K562 (cell line): ENCODE measurements at regions not wholly inside any gene's neighbourhood (a gene's known extent, or its start where the extent isn't known, plus 50 kb on each side); places are given as distances from the start of the nearest gene placed in this dataset.

ENCODE experiments used
- ATAC-seq: fragments of 200-7000 bp; cut with Tn5 transposase; 3 replicates; pipeline ENCODE4 v1.9.1; 2020; ENCODE audit warnings: moderate library complexity
- BruUV-seq: library from RNA; stranded (reverse); fragments of 400-500 nt; replicated peaks from 2 replicates; lab custom pipeline; 2021; lab: Mats Ljungman, UMichigan
- CTCF ChIA-PET: fragments of 300-600 bp; formaldehyde crosslinking; extraction: SDS; loops from one replicate; lab custom pipeline; 2021; ENCODE audit warnings: low intra/inter-chr PET ratio; lab: Yijun Ruan, JAX
- POLR2A ChIA-PET: fragments of 300-600, 350-650 bp; sonication (Branson Sonifier 250); formaldehyde crosslinking; extraction: SDS; loops from one replicate; lab custom pipeline; 2021; ENCODE audit warnings: antibody characterized with exemption, inconsistent platforms; lab: Yijun Ruan, JAX
- DNase-seq, 4 experiments: peaks; one replicate each; pipeline versions ENCODE4 v3.0.0 to v3.0.0-alpha.2; 2011 to 2018; ENCODE audit warnings: low spot score in 3 of 4, mixed read lengths in 3 of 4; ENCODE audit errors: extremely low read depth in 1 of 4
- FAIRE-seq: peaks from 2 replicates; lab custom pipeline; 2011; peaks lifted over from hg19 to GRCh38; lab: Jason Lieb, UNC
- H2AFZ ChIP-seq: 2 replicates; pipeline ENCODE4 v1.6.0; 2011; ENCODE audit warnings: low read depth, low read length, control low read depth, inconsistent platforms
- H3K27ac ChIP-seq: fragments of 200-600 bp; 3 replicates; pipeline ENCODE4 v1.8.0; 2011; ENCODE audit warnings: low read depth, mild to moderate bottlenecking, control low read depth, inconsistent platforms, low read length, moderate library complexity, mixed read lengths; ENCODE audit errors: extremely low read depth
- H3K27me3 ChIP-seq, 2 experiments: fragments of 300-600 bp in 1 of 2; 2 replicates in 1 of 2; 3 replicates in 1 of 2; pipeline versions ENCODE4 v1.6.0 to v1.8.0; 2011; ENCODE audit warnings: inconsistent platforms in 2 of 2, low read length in 2 of 2, mild to moderate bottlenecking in 1 of 2, mixed read lengths in 1 of 2, moderate library complexity in 1 of 2; ENCODE audit not compliant: control insufficient read depth in 2 of 2, insufficient read depth in 2 of 2
- H3K36me3 ChIP-seq: fragments of 300-600 bp; 3 replicates; pipeline ENCODE4 v1.8.0; 2011; ENCODE audit warnings: mild to moderate bottlenecking, low read length, inconsistent platforms; ENCODE audit not compliant: control insufficient read depth, insufficient read depth
- H3K4me1 ChIP-seq, 2 experiments: fragments of 200-600 bp in 1 of 2; replicated peaks in 1 of 2; 2 replicates in 1 of 2; 3 replicates in 1 of 2; pipeline versions ENCODE4 v1.5.1 to v1.8.0; 2011; ENCODE audit warnings: inconsistent platforms in 2 of 2, low read length in 2 of 2, mild to moderate bottlenecking in 1 of 2, mixed read lengths in 1 of 2, moderate library complexity in 1 of 2; ENCODE audit not compliant: control insufficient read depth in 2 of 2, insufficient read depth in 2 of 2
- H3K4me2 ChIP-seq: 2 replicates; pipeline ENCODE4 v1.6.1; 2011; ENCODE audit warnings: low read length, control low read depth, inconsistent platforms, mixed read lengths; ENCODE audit not compliant: insufficient read depth
- H3K4me3 ChIP-seq: fragments of 200-600 bp; sonication (generic), shearing (Covaris generic); 2 replicates; pipeline ENCODE4 v1.5.1; 2016; ENCODE audit warnings: control low read depth, inconsistent platforms
- H3K79me2 ChIP-seq: fragments of 200-600 bp; 3 replicates; pipeline ENCODE4 v1.8.0; 2011; ENCODE audit warnings: low read length, inconsistent platforms; ENCODE audit not compliant: control insufficient read depth, insufficient read depth
- H3K9ac ChIP-seq, 2 experiments: 2 replicates each; pipeline versions ENCODE4 v1.6.0 to v1.6.1; 2011; ENCODE audit warnings: low read depth in 2 of 2, low read length in 2 of 2, control low read depth in 1 of 2, inconsistent platforms in 1 of 2, mild to moderate bottlenecking in 1 of 2, mixed read lengths in 1 of 2; ENCODE audit not compliant: insufficient read depth in 1 of 2
- H3K9me1 ChIP-seq: one replicate; pipeline ENCODE4 v1.6.0; 2011; ENCODE audit warnings: inconsistent platforms, mild to moderate bottlenecking, low read length, moderate library complexity; ENCODE audit not compliant: control insufficient read depth, insufficient read depth
- H3K9me3 ChIP-seq: replicated peaks from 2 replicates; pipeline ENCODE4 v1.5.1; 2011; ENCODE audit warnings: low read depth, low read length, inconsistent platforms; ENCODE audit not compliant: control insufficient read depth, insufficient read depth
- H4K20me1 ChIP-seq: replicated peaks from 2 replicates; pipeline ENCODE4 v1.6.1; 2011; ENCODE audit warnings: low read length, inconsistent platforms, mixed read lengths; ENCODE audit not compliant: control insufficient read depth, insufficient read depth
- HDAC2 ChIP-seq: fragments of 450-650 bp; IDR thresholded peaks from 2 replicates; pipeline ENCODE4 v1.6.1; 2016; ENCODE audit warnings: mild to moderate bottlenecking
- MLLT1 ChIP-seq, 2 experiments: fragments of 450-650 bp; IDR thresholded peaks; 2 replicates each; pipeline ENCODE4 v1.6.1; 2016
- NFATC3 ChIP-seq: fragments of 450-650 bp; IDR thresholded peaks from 2 replicates; pipeline ENCODE4 v1.6.1; 2017; ENCODE audit warnings: mild to moderate bottlenecking
- RCOR1 ChIP-seq, 2 experiments: IDR thresholded peaks; 2 replicates each; pipeline ENCODE4 v1.6.1; 2012; ENCODE audit warnings: low read depth in 2 of 2, low read length in 2 of 2, borderline replicate concordance in 1 of 2, improper control_type of control experiment in 1 of 2
- SETDB1 ChIP-seq: IDR thresholded peaks from one replicate; pipeline ENCODE4 v1.6.1; 2012; ENCODE audit warnings: low read length, control low read depth, inconsistent platforms
- SNIP1 ChIP-seq: fragments of 450-650 bp; IDR thresholded peaks from 2 replicates; pipeline ENCODE4 v1.7.1; 2017; ENCODE audit warnings: low read depth, mild to moderate bottlenecking
- SPI1 ChIP-seq: IDR thresholded peaks from 2 replicates; pipeline ENCODE4 v1.6.1; 2011; ENCODE audit warnings: low read depth, low read length, control low read depth, borderline replicate concordance
- STAT5B ChIP-seq: fragments of 250-450 bp; sonication (Bioruptor Pico); IDR thresholded peaks from 2 replicates; pipeline ENCODE4 v1.8.0; 2021; ENCODE audit warnings: mild to moderate bottlenecking, inconsistent platforms
- TFAP4 ChIP-seq: sonication (generic); formaldehyde crosslinking; IDR thresholded peaks from 2 replicates; pipeline ENCODE4 v1.8.0; 2022; ENCODE audit warnings: missing genetic modification reagents, mild to moderate bottlenecking, moderate library complexity, borderline replicate concordance
- ZBTB33 ChIP-seq: sonication (generic); formaldehyde crosslinking; IDR thresholded peaks from 2 replicates; pipeline ENCODE4 v1.8.1; 2023; ENCODE audit warnings: mild to moderate bottlenecking, missing genetic modification reagents
- ZBTB9 ChIP-seq: fragments of 450-650 bp; formaldehyde crosslinking; IDR thresholded peaks from 2 replicates; pipeline ENCODE4 v1.4.0; 2020; ENCODE audit warnings: mild to moderate bottlenecking, moderate library complexity
- ZNF140 ChIP-seq: fragments of 250-450 bp; sonication (Bioruptor Pico); IDR thresholded peaks from 2 replicates; pipeline ENCODE4 v1.8.0; 2021; ENCODE audit warnings: moderate library complexity, mild to moderate bottlenecking, inconsistent platforms
- ZNF316 ChIP-seq: fragments of 450-650 bp; IDR thresholded peaks from 2 replicates; pipeline ENCODE4 v1.6.1; 2016
- in situ Hi-C: fragments of 300-500 bp; cut with MboI; formaldehyde crosslinking; loops from 4 replicates; pipeline ENCODE4 v1.15.0; 2018; ENCODE audit warnings: inconsistent platforms, mixed read lengths
- intact Hi-C: fragments of 100-400 bp; cut with micrococcal nuclease; formaldehyde crosslinking; loops from 2 replicates; pipeline ENCODE4 v1.14.2; 2022

- Histone ChIP-seq H3K9ac (no peak overlapping the region), H3K27me3 (no peaks in the 10 kb centered on the region), H3K4me1 (no peaks in the 10 kb centered on the region), H2AFZ (no peak overlapping the region), H3K79me2 (no peaks in the 10 kb centered on the region), H3K36me3 (no peaks in the 10 kb centered on the region), H3K4me3 (no peak overlapping the region), H3K9me1 (no peaks in the 10 kb centered on the region), H3K9me3 (no peaks in the 10 kb centered on the region; the same call in 1 of the 2 replicates), H3K27ac (no peak overlapping the region), H3K4me2 (no peak overlapping the region), H4K20me1 (no peaks in the 10 kb centered on the region)
- ATAC-seq (no peak), DNase-seq (no peak), FAIRE-seq (no peak)
- BruUV-seq, result no TSS peak
- POLR2A ChIA-PET, result no interaction called here
- in situ Hi-C loops, result no loop called here
- intact Hi-C loops, result no loop called here
- CTCF ChIA-PET, result no interaction called here
- TF ChIP-seq STAT5B, result no peak
- TF ChIP-seq ZBTB33, result no peak
- no peak for TF ChIP-seq ZNF140
- TF ChIP-seq ZNF316, result no peak
- TF ChIP-seq ZBTB9 (CRISPR knock-in tag), result no peak
- TF ChIP-seq HDAC2, result no peak
- TF ChIP-seq TFAP4, result no peak
- TF ChIP-seq NFATC3, result no peak
- no peak for TF ChIP-seq RCOR1 (IDR thresholded peaks at IDR 0.05; ENCODE audit: borderline replicate concordance in 1 of 2, low read depth in 2 of 2, low read length in 2 of 2)
- no peak for TF ChIP-seq MLLT1 (IDR thresholded peaks at IDR 0.05)
- TF ChIP-seq SNIP1, result no peak
- no peak for TF ChIP-seq SPI1
- no peak for TF ChIP-seq SETDB1
Observed at GRCh38 chr6:145017051-145017450, 718.3 kb downstream of the EPM2A start.
